GM12892 (cell line): ENCODE measurements at regions not wholly inside any gene's neighbourhood (a gene's known extent, or its start where the extent isn't known, plus 50 kb on each side); places are given as distances from the start of the nearest gene placed in this dataset.

ENCODE experiments used
- POLR2A ChIP-seq: IDR thresholded peaks from 2 replicates; pipeline ENCODE4 v1.6.1; 2011; ENCODE audit warnings: low read depth, low read length, control low read depth
- POLR2AphosphoS5 ChIP-seq: IDR thresholded peaks from 2 replicates; pipeline ENCODE4 v1.6.1; 2011; ENCODE audit warnings: low read depth, low read length, control low read depth

- no peak for TF ChIP-seq POLR2AphosphoS5
- TF ChIP-seq POLR2A: no peak
These were observed 84.3 kb upstream of the ARHGAP29 start for GRCh38 chr1:94321662-94322061.
